SKM-1 treated with dmso at 0.1 percent for 144 hours (cell line): ENCODE measurements at regions not wholly inside any gene's neighbourhood (a gene's known extent, or its start where the extent isn't known, plus 50 kb on each side); places are given as distances from the start of the nearest gene placed in this dataset.
"Not testable (repeated sequence)": the region's sequence is repeated elsewhere in the genome, so short reads cannot be mapped to it uniquely, and the experiment has no call there.

Experiments used
- DNase-seq: peaks from one replicate; lab custom pipeline; 2025; ENCODE audit not compliant: unreplicated experiment; lab: John Stamatoyannopoulos, UW

GRCh38 chr10:28434063-28434462 is 98.9 kb upstream of the WAC start:
- DNase-seq, result no peak

DNA sequence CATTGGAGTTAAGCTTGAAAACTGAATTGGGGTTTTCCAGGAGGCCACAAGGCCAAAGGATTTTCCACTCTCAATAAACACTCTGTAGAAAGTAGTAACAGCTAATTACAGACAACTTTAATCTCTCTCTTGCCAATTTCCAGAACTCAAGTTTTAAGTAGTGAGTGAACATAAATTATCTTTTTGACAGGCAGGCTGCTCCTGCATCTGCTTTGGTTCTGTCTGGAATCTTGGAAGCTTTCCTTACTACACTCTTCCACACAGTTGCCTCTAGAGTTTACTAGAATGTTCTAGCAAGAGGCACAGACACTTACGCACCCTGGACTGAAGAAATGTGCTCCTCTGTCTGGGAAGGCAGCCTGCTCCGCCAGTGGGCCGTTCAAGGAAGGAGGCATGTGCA is 90.5 kb upstream of the WAC start:
- DNase-seq, result no peak

DNA sequence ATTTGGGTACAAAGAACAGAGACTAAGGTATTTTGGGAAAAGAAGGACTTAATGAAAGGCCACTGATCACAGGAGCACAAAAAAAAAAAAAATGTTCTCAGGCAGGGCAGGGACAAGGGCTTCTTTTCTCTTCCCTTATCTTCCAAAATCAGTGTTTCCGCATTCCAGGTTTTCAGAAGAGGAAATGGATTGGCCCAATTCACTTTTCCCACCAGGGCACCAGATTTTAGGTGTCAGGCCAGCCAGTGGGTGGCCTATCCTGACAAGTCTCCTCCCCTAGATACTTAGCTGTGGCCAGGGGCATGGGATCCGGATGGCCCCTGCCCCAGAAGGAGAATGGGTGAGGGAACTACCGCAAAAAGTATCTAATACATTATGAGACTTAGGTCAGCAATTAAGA is 88.9 kb upstream of the WAC start:
- no peak for DNase-seq

GRCh38 chr10:28445516-28445915 is 87.4 kb upstream of the WAC start:
- no peak for DNase-seq

GRCh38 chr10:28449382-28449781 is 83.5 kb upstream of the WAC start:
- DNase-seq, result no peak

DNA sequence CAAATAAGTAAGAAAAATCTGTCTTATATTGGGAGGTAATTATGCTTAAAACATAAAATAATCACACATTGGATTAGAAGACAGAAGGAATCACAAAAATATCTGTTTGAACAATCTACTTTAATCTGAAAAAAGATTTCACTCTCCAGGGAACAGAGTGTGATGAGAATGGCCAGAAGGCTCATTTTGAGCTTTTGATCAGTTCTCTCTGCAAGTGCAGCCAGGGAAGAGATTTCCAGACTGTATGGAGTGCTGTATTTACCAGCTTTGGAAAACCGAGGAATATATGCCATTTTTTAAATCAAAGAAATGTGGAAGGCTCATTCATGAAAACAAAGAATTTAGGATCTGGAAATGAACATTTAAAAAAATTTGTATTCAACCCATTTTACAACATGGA is 83.0 kb upstream of the WAC start:
- no peak for DNase-seq

GRCh38 chr10:28453926-28454325 is 79.0 kb upstream of the WAC start:
- no peak for DNase-seq

DNA sequence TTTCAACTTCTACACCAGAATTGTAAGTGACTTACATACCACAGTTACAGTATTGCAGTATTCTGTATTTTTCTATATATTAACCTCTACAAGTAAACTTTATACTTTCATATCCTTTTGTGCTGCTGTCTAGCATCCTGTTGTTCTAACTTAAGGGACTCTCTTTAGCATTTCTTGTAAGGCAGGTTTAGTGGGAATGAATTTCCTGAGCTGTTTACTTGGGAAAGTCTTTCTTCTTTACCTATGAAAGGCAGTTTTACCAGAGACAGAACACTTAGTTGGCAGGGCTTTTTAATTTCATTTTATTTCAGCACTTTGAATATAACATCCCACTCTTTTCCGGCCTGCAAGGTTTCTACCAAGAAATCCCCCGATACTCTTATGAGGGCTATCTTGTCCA is 75.8 kb upstream of the WAC start:
- DNase-seq, result no peak

GRCh38 chr10:28457873-28458272 is 75.0 kb upstream of the WAC start:
- DNase-seq, result not testable (repeated sequence)

GRCh38 chr10:28459453-28460144 is 73.3 kb upstream of the WAC start:
- no peak for DNase-seq

GRCh38 chr10:28463141-28463540 is 69.8 kb upstream of the WAC start:
- DNase-seq, result no peak

- DNase-seq, result no peak
Measured at GRCh38 chr10:28463676-28464395, 69.1 kb upstream of the WAC start.

- DNase-seq, result no peak
Measured at GRCh38 chr10:28467615-28468014, 65.3 kb upstream of the WAC start.

DNA sequence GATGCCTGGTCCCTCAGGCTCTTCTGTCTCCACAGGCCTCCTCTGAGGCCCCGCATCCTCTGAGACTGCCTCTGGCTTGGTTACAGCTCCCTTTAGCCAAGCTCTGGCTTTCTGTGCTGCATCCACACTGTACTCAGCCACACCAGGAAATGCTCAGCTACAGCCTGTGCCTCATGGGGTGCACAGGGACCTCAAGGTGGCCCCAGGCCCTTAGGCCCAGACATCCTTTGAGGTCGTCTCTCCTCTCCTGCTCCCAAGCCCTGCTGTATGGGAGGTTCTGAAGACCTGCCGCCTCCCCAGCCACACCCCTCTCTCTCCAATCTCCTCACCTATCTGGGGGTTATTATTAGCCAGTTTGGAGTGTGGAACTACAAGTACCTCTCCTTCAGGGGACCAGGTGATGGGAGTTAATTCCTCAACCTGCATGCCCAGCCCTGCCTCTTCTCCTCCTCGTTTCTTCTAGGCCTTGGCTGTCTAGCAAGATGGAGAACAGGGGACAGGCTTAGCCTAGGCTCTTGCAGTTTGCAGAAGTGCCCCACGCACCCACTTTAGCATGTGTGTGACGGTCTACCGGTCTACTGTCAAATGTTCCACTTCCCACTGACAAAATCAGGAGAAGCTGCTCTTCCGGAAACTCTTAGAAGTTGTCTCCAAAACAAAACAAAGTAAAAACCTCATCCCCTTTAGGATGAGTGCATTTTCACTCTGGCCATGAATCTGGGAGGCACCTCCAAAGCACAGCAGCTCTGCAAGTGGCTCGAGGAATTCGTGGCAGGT is 64.0 kb upstream of the WAC start:
- DNase-seq, result no peak

DNA sequence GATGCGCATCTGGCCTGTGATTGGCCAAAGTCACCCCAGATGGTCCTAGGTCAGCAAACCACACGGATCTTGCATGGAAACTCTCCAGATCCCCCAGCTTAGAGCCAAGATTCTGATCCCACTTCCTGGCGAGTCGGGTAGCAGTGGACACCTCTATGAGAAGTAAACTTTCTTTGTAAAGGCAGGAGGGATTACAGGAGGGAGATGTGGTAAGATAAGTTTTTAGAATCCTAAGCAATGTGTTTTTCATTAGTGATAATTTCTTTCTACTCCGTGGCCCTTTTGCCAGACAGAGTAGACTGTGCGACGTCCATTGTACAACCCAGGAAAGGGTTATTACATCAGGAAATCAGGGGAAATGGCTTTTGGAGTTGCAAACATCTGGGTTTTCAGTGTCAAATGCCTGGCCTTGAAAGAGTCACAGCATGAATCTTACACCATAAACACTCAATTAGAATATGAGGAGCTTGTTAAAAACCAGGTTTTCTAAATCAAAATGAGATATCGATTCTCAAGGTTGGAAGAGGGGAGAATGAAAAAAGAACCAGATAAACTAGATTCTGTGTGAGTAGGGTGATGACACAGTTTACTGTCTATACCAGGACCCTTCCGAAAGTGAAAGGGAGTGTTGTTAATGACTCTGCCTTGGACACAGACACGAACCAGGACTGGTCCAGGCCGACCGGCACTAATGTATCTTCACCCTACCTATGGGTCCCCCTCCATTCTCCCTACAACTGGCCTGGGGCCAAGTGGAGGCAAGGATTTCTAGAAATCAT is 61.9 kb upstream of the WAC start:
- DNase-seq, result no peak

DNA sequence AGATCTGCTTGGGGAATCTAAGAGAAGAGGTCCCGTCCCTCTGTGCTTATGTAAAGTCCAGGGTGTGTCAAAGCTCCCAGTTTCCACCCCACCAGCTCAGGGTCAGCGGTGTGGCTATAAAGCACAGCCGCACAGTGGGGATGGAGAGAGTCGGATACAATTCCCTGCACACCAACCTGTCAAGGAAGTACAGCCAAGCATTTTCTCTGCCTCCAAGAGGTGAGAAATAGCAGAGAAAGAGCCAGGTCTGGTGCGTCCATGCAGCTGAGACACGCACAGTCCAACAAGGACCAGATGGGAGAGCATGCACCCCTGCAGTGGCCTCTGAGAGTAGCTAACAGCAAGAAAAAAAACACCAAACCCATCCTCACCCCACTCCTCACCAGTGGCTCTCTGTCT is 61.3 kb upstream of the WAC start:
- DNase-seq, result no peak

GRCh38 chr10:28478646-28479045 is 54.3 kb upstream of the WAC start:
- peak; percentile 1 for DNase-seq

DNA sequence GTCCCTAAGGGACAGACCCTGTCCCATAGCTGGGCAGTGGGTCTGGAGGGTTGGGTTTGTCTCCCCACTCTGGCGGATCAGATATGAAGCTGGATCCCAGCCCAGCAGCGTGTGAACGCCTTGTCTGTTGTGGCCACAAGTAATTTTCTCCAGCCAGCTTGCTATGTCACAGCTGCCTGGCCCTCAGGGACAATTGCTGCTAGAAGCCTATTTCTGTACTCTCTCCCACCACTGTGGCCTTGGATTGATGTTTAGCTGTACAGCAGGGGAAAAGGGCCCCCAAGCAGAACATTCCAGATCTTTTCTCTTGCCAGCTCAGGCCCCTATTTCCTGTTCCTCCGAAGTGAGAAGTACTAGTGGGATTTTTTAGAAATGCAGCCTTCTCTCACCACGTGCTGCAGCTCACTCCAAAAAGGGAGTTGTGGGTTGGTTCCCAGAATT is 53.5 kb upstream of the WAC start:
- DNase-seq, result no peak

- DNase-seq, result no peak
Measured at GRCh38 chr10:28479927-28480627, 52.8 kb upstream of the WAC start.

GRCh38 chr10:28480628-28480965 is 52.3 kb upstream of the WAC start:
- no peak for DNase-seq

GRCh38 chr10:28481346-28481745 is 51.6 kb upstream of the WAC start:
- DNase-seq, result not testable (repeated sequence)
